UCSD-AML1 (cell line): ENCODE measurements at regions not wholly inside any gene's neighbourhood (a gene's known extent, or its start where the extent isn't known, plus 50 kb on each side); places are given as distances from the start of the nearest gene placed in this dataset.

Experiments
- DNase-seq: peaks from one replicate; lab custom pipeline; 2025; ENCODE audit not compliant: unreplicated experiment; lab: John Stamatoyannopoulos, UW

- DNase-seq: no peak
These were observed 188.0 kb upstream of the PACRGL start for GRCh38 chr4:20512033-20512792.

GRCh38 chr4:20512985-20513384, 187.3 kb upstream of the PACRGL start:
- DNase-seq: no peak

GRCh38 chr4:20520901-20521300, 179.4 kb upstream of the PACRGL start:
- no peak for DNase-seq

GRCh38 chr4:20528508-20528907, 171.8 kb upstream of the PACRGL start:
- DNase-seq: no peak

GRCh38 chr4:20529691-20530090, 170.6 kb upstream of the PACRGL start:
- no peak for DNase-seq

- no peak for DNase-seq
These were observed 168.0 kb upstream of the PACRGL start for GRCh38 chr4:20532116-20532790.

GRCh38 chr4:20532871-20533870, 167.1 kb upstream of the PACRGL start:
- DNase-seq: no peak

- DNase-seq: no peak
These were observed 161.4 kb upstream of the PACRGL start for GRCh38 chr4:20538905-20539304.

- no peak for DNase-seq
These were observed 157.1 kb upstream of the PACRGL start for GRCh38 chr4:20543131-20543530.

GRCh38 chr4:20544645-20545044, 155.6 kb upstream of the PACRGL start:
- no peak for DNase-seq

- no peak for DNase-seq
These were observed 148.3 kb upstream of the PACRGL start for GRCh38 chr4:20552004-20552403.

- no peak for DNase-seq
These were observed 146.1 kb upstream of the PACRGL start for GRCh38 chr4:20554134-20554533.

- no peak for DNase-seq
These were observed 135.1 kb upstream of the PACRGL start for GRCh38 chr4:20565075-20565721.

GRCh38 chr4:20570981-20571715, 129.1 kb upstream of the PACRGL start:
- no peak for DNase-seq

GRCh38 chr4:20572976-20573375, 127.3 kb upstream of the PACRGL start:
- no peak for DNase-seq

- no peak for DNase-seq
These were observed 125.3 kb upstream of the PACRGL start for GRCh38 chr4:20574986-20575385.

GRCh38 chr4:20575486-20575885, 124.8 kb upstream of the PACRGL start:
- DNase-seq: no peak

- no peak for DNase-seq
These were observed 123.4 kb upstream of the PACRGL start for GRCh38 chr4:20576861-20577260.

GRCh38 chr4:20577702-20578101, 122.6 kb upstream of the PACRGL start:
- DNase-seq: no peak

- DNase-seq: no peak
These were observed 119.4 kb upstream of the PACRGL start for GRCh38 chr4:20580907-20581306.
